ENCODE measurements at regions not wholly inside any gene's neighbourhood (a gene's known extent, or its start where the extent isn't known, plus 50 kb on each side); places are given as distances from the start of the nearest gene placed in this dataset.

DNA sequence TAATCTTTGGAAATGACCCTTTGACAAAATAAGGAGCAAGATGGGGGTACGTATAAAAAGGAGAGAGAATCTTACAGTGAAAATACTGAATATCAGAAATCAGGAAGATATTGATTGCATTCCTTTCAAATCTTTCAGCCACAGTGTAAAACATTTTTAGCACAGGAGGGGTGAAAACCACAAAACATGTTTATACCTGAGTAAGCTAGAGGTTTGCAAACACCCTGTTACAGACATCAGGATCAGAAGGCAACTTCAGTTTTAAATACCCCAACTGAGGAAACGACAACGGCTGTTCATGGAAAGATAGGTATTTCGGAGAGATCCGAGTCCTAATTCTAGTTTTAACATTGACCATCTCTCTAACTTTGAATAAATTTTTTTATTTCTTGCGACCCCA, 69.1 kb upstream of the ITGB1 start:
- TF ChIP-seq, protein P1, sequence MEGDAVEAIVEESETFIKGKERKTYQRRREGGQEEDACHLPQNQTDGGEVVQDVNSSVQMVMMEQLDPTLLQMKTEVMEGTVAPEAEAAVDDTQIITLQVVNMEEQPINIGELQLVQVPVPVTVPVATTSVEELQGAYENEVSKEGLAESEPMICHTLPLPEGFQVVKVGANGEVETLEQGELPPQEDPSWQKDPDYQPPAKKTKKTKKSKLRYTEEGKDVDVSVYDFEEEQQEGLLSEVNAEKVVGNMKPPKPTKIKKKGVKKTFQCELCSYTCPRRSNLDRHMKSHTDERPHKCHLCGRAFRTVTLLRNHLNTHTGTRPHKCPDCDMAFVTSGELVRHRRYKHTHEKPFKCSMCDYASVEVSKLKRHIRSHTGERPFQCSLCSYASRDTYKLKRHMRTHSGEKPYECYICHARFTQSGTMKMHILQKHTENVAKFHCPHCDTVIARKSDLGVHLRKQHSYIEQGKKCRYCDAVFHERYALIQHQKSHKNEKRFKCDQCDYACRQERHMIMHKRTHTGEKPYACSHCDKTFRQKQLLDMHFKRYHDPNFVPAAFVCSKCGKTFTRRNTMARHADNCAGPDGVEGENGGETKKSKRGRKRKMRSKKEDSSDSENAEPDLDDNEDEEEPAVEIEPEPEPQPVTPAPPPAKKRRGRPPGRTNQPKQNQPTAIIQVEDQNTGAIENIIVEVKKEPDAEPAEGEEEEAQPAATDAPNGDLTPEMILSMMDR (IDR thresholded peaks at IDR 0.05; ENCODE audit: unreplicated experiment), result no peak
- CTCF ChIA-PET, result interaction anchor here (0.6 kb wide), 1 partner anchor 11 kb away, joined by 3 read pairs; no protein-coding TSS in a partner anchor
- Mint-ChIP-seq H3K27ac (ENCODE audit: low read depth, unreplicated experiment) (no peak overlapping the region), H3K27me3 (ENCODE audit: insufficient read depth, unreplicated experiment) (no peaks in the 10 kb centered on the region), H3K4me3 (ENCODE audit: unreplicated experiment) (no peak overlapping the region), H3K9me3 (ENCODE audit: unreplicated experiment) (no peaks in the 10 kb centered on the region), H3K4me1 (ENCODE audit: insufficient read depth, unreplicated experiment) (peaks cover 15% of the 10 kb centered on the region), H3K36me3 (ENCODE audit: insufficient read depth, unreplicated experiment) (no peaks in the 10 kb centered on the region)
- no peak for DNase-seq (ENCODE audit: unreplicated experiment)
- BruUV-seq (replicated peaks), result no TSS peak
- POLR2A ChIA-PET, result no interaction called here
- intact Hi-C loops (cut with micrococcal nuclease), result no loop called here

DNA sequence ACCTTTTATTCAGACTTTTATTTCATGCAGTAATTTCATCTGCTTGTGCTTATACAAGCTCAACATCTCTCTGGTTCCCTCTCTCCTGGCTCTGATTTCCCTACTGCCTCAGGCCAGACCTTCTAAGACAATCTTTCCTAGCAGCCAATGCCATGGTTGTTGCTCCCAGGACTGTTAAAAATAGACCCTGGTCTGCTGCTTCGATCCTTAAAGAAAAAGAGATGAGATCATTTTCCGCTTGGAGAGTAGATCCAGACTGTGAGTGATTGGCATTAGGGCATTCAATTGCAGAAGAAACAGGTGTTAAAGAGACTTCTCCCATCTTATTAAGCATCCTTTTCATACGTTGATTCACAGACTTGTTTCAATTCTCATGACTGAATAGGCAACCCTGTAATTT, 68.4 kb upstream of the ITGB1 start:
- CTCF ChIA-PET, result no interaction called here
- no peak overlapping the region for H3K27ac Mint-ChIP-seq (ENCODE audit: low read depth, unreplicated experiment)

DNA sequence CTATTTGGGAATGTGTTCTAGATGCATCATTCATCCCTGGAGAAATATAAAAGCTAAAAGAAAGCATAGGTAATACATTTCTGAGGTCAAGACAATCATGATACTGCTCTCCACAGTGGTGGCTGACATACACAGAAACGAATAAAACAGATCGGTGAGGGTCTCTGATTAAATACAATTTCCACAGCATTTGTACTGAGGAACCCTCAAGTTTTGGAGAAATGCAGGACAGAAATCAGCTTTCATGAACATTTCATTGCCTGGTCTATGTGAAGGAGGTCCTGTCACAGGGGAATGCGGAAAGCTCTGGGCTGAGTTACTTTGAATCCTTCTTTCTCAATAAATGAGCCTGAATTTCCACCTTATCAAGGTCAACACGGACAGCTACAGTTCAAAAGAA, 67.9 kb upstream of the ITGB1 start:
- H3K27me3 Mint-ChIP-seq (ENCODE audit: insufficient read depth, unreplicated experiment), result no peaks in the 10 kb centered on the region
- H3K4me1 Mint-ChIP-seq (ENCODE audit: insufficient read depth, unreplicated experiment), result peaks cover 14% of the 10 kb centered on the region
- POLR2A ChIA-PET, result no interaction called here
- no peaks in the 10 kb centered on the region for H3K36me3 Mint-ChIP-seq (ENCODE audit: insufficient read depth, unreplicated experiment)
- BruUV-seq (replicated peaks), result no TSS peak
- intact Hi-C loops (cut with micrococcal nuclease), result no loop called here
- no peak overlapping the region for H3K27ac Mint-ChIP-seq (ENCODE audit: low read depth, unreplicated experiment)
- TF ChIP-seq, protein P1 (IDR thresholded peaks at IDR 0.05; ENCODE audit: unreplicated experiment), result no peak
- no peak overlapping the region for H3K4me3 Mint-ChIP-seq (ENCODE audit: unreplicated experiment)
- CTCF ChIA-PET, result no interaction called here
- DNase-seq (ENCODE audit: unreplicated experiment), result no peak
- H3K9me3 Mint-ChIP-seq (ENCODE audit: unreplicated experiment), result no peaks in the 10 kb centered on the region

More for the DNA sequence above, 68.4 kb upstream of the ITGB1 start:
- DNase-seq (ENCODE audit: unreplicated experiment), result no peak
- intact Hi-C loops (cut with micrococcal nuclease), result no loop called here
- H3K4me1 Mint-ChIP-seq (ENCODE audit: insufficient read depth, unreplicated experiment), result peaks cover 14% of the 10 kb centered on the region
- POLR2A ChIA-PET, result no interaction called here
- no peaks in the 10 kb centered on the region for H3K27me3 Mint-ChIP-seq (ENCODE audit: insufficient read depth, unreplicated experiment)
- H3K4me3 Mint-ChIP-seq (ENCODE audit: unreplicated experiment), result no peak overlapping the region
- TF ChIP-seq, protein P1 (IDR thresholded peaks at IDR 0.05; ENCODE audit: unreplicated experiment), result no peak
- no TSS peak for BruUV-seq (replicated peaks)
- H3K9me3 Mint-ChIP-seq (ENCODE audit: unreplicated experiment), result no peaks in the 10 kb centered on the region
- no peaks in the 10 kb centered on the region for H3K36me3 Mint-ChIP-seq (ENCODE audit: insufficient read depth, unreplicated experiment)

DNA sequence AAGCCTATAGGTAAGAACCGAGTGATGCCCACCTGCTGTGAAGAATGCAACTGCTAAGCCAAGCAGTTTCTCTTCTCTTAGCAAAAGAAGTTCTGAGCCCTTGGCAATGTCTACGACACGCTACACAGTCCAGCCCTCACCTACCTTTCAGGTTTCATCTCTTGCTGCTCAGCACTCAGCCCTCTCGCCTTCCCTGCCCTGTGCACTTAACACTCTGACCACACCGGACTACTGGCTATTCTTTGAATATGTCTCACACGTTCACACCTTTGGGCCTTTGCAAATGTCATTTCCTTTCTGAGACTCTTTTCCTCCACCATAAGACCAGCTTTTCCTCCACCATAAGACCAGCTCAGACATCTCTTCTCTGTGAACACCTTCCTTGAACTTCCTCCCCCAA, 67.0 kb upstream of the ITGB1 start:
- no peaks in the 10 kb centered on the region for H3K27me3 Mint-ChIP-seq (ENCODE audit: insufficient read depth, unreplicated experiment)
- BruUV-seq (replicated peaks), result no TSS peak
- no peak overlapping the region for H3K27ac Mint-ChIP-seq (ENCODE audit: low read depth, unreplicated experiment)
- H3K36me3 Mint-ChIP-seq (ENCODE audit: insufficient read depth, unreplicated experiment), result no peaks in the 10 kb centered on the region
- no peak overlapping the region for H3K4me3 Mint-ChIP-seq (ENCODE audit: unreplicated experiment)
- no peak for DNase-seq (ENCODE audit: unreplicated experiment)
- intact Hi-C loops (cut with micrococcal nuclease), result no loop called here
- ChIA-PET POLR2A (interaction anchor here (0.5 kb wide), 1 partner anchor 16 kb away, joined by 3 read pairs; no protein-coding TSS in a partner anchor), CTCF (interaction anchor here (0.5 kb wide), 1 partner anchor 122 kb away, joined by 3 read pairs; no protein-coding TSS in a partner anchor)
- TF ChIP-seq, protein P1 (IDR thresholded peaks at IDR 0.05; ENCODE audit: unreplicated experiment), result no peak
- H3K9me3 Mint-ChIP-seq (ENCODE audit: unreplicated experiment), result no peaks in the 10 kb centered on the region
- peaks cover 14% of the 10 kb centered on the region for H3K4me1 Mint-ChIP-seq (ENCODE audit: insufficient read depth, unreplicated experiment)

Data from MCF 10A (cell line).